HG02759 (cell line): ENCODE measurements at regions not wholly inside any gene's neighbourhood (a gene's known extent, or its start where the extent isn't known, plus 50 kb on each side); places are given as distances from the start of the nearest gene placed in this dataset.
"Not testable (repeated sequence)": the region's sequence is repeated elsewhere in the genome, so short reads cannot be mapped to it uniquely, and the experiment has no call there.

ENCODE experiments used
- ATAC-seq: cut with Tn5 transposase; IDR thresholded peaks from one replicate; pipeline ENCODE4 v1.9.1; 2021; ENCODE audit warnings: mild to moderate bottlenecking, moderate library complexity; ENCODE audit not compliant: unreplicated experiment

GRCh38 chr7:81234896-81235295 is 316.0 kb upstream of the SEMA3C start:
- no peak for ATAC-seq

- ATAC-seq: no peak
These were observed 314.5 kb upstream of the SEMA3C start for GRCh38 chr7:81233208-81233940.

DNA sequence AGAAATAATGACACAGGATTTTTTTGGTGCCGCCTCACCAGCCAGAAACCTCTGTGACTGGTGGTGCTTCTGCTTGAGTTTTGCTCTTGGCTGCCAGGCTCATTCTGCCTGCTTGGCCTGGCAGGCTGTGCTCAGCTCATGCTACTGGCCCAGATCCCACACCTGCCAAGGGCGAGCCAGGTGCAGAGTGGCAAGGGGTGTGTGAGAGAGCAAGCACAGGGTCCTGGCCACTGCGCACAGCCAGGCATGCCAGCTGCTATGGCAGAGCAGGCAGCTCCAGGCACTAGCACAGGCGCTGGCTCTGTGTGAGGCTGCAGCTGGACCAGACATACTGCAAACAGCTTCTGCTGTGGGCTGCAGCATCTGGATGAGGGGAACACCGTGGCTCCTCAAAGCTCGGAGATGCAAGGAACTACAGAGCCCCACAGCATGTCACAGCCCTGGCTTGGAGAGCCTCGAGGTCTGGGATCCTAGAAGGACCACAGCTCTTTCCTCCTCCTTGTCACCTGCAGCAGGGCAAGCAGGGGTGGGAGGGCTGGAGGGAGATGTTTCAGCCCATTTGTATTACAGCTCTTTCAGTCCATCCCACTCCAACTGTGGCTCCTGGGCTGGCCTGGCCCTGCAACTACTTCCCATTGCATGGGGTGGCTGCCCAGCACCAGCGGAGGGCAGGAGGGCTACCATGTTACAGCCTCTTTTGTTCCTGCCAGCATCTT is 313.4 kb upstream of the SEMA3C start:
- ATAC-seq: no peak

DNA sequence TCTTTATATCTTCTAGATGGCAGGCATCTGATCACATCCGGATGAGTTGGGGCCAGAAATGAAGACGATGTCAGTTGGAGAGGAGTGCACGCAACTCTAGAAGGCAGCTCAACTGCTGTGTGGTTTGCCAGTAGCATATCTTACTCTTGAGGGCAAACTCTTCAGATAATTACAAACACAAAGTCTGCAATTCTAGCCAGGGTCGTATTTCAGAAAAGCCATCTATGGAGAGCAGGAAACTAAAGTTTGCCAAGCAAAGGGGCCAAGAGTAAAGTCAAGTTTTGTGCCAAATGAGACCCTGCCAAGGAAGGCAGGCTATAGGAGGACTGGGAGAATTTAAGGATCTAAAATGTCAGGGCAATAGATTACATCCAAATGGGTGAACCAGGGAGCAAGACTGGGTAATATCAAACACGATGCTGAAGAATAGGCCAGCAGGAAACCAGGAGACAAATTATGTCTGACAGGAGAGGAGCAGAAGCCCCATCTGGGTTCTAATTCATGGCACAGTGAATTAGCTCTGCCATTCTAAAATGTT is 312.5 kb upstream of the SEMA3C start:
- no peak for ATAC-seq

GRCh38 chr7:81226234-81226633 is 307.4 kb upstream of the SEMA3C start:
- no peak for ATAC-seq

- ATAC-seq: not testable (repeated sequence)
These were observed 303.8 kb upstream of the SEMA3C start for GRCh38 chr7:81222692-81223091.

DNA sequence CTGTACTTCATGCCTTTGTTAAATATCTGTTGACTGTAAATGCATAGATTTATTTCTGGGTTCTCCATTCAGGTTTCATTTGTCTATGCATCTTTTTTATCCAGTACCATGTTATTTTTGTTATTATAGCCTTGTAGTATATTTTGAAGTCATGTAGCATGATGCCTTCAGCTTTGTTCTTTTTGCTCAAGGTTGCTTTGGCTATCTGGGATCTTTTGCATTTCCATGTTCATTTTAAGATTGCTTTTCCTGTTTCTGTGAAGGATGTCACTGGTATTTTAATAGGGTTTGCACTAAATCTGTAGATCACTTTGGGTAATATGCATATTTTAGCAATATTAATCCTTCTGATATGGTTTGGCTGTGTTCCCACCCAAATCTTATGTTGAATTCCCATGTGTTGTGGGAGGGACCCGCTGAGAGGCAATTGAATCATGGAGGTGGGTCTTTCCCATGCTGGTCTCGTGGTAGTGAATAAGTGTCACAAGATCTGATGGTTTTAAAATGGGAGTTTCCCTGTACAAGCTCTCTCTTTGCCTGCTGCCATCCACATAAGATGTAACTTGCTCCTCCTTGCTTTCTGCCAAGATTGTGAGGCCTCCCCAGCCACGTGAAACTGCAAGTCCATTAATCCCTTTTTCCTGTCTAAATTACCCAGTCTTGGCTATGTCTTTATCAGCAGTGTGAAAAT is 302.8 kb upstream of the SEMA3C start:
- ATAC-seq: no peak

GRCh38 chr7:81218480-81219106 is 299.7 kb upstream of the SEMA3C start:
- ATAC-seq: no peak

- no peak for ATAC-seq
These were observed 294.5 kb upstream of the SEMA3C start for GRCh38 chr7:81213394-81213793.

GRCh38 chr7:81211934-81212320 is 293.1 kb upstream of the SEMA3C start:
- ATAC-seq: no peak

- no peak for ATAC-seq
These were observed 292.5 kb upstream of the SEMA3C start for GRCh38 chr7:81211204-81211933.

GRCh38 chr7:81210137-81211064 is 291.6 kb upstream of the SEMA3C start:
- no peak for ATAC-seq

DNA sequence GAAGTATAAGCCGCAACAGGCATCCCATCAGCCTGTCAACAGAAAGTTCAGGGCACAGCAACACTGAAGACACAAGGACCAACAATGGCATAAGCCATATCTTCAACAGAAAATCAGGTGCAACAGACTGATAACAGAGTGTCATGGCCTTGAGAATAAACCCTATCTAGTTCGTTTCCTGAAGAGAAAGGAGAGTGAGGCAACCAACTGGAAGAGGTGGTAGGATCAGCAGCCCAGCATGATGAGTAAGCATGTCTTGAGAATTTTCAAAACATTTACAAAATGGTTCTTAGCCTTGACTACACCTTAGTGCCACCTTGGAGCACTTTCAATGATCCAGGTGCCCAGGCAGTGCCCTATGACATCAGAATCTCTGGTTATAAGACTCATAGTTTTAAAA is 290.2 kb upstream of the SEMA3C start:
- no peak for ATAC-seq

DNA sequence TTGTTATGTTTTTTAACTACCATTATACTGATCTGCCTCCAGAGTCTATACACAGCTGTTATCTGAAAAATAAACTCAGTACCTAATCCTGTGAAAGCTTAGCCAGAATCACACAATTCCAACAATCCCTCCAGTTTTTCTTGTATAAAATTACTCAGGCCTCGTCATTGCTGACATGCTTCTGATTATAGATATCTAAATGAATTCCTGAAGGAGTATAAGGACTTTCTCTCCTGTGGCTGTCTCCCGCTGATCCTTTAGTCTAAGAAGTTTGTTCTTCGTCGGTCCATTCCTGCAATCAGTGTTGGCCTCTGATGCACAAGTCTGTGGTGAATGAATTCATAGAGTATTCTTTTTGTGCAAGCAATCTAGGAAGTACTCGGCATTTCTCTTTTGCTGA is 288.9 kb upstream of the SEMA3C start:
- no peak for ATAC-seq

- no peak for ATAC-seq
These were observed 288.0 kb upstream of the SEMA3C start for GRCh38 chr7:81206667-81207360.

DNA sequence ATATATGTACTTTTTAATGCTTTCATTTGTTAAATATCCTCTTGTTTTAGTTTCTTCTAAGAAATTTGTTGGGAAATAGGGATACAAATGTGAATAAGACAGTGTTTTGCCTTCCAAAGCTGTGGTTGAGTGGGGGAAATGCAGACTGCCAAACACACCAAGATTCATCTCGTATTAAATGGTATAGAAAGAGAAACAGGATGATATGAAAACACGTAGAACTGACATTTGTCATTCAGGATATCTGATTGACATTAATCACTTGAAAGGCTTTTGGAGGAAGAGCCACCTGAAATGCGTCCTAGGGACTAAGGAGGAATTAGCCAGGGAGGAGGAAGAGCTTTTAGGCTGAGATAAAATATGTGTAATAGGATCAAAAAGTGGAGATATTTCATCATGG is 287.4 kb upstream of the SEMA3C start:
- ATAC-seq: no peak

DNA sequence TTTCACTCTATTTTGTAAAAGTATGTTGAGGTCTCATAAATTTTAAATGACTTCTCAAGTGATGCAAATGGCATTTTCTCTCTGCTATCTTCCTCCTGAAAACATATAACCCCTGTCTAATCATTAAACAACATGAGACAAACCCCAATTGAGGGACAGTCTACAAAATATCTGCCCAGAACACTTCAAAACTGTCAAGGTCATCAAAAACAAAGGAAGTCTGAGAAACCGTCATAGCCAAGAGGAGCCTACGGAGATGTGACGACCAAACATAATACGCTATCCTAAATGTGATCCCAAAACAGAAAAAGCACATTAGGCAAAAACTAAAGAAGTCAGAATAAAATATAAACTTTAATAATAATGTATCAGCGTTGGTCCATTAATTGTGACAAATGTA is 282.3 kb upstream of the SEMA3C start:
- no peak for ATAC-seq

DNA sequence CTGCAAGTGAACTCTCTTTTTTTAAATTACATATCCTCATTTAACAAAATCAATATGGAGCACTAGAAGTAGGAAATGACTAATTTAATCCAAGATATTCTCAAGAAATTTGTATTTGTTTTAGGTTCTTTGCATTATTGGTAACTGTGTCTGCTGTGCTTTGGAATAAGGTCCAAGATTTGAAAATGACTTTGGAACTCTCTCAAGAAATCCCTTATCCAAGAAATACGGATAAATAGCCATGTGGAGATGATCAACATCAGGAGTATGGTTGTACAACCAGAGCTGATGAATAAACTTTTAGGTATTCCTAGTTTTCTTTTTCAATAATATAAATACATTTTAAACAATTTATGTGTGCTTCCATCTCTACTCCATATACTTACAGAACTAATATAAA is 279.9 kb upstream of the SEMA3C start:
- ATAC-seq: no peak

DNA sequence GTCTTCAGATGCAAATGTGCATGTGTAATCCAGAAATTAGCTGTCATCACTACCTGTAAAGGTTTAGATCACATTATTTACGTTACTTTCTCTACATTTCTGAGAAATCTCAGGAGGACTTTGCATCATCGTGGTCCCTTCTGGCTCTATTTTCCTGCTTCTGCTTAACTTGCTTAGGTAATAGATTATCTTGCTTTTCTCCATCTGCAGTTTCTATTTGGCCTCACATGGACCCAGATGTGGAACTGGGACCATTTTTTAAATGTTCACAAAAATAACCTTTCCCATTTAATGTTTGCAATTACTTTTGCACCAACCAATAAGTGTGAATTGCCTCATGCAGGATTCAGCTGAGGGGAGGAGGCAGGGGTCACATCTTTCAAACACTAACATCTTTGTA is 278.4 kb upstream of the SEMA3C start:
- ATAC-seq: no peak
